Mucosa of descending colon (tissue), 3 donors: ENCODE measurements at regions not wholly inside any gene's neighbourhood (a gene's known extent, or its start where the extent isn't known, plus 50 kb on each side); places are given as distances from the start of the nearest gene placed in this dataset.

Experiments used
- ATAC-seq: fragments of 200-7000 bp; cut with Tn5 transposase; one replicate; pipeline ENCODE4 v1.9.1; 2020; ENCODE audit warnings: mild to moderate bottlenecking, moderate library complexity
- DNase-seq, 3 donors: peaks; one replicate each; pipeline ENCODE4 v3.0.0-alpha.2; 2020
- H3K36me3 ChIP-seq: fragments of 200-600 bp; one replicate; pipeline ENCODE4 v1.8.0; 2021; ENCODE audit warnings: low read depth, mild to moderate bottlenecking
- H3K4me1 ChIP-seq: fragments of 200-600 bp; one replicate; pipeline ENCODE4 v1.8.0; 2021; ENCODE audit warnings: low read depth, mild to moderate bottlenecking
- H3K4me3 ChIP-seq: fragments of 200-600 bp; one replicate; pipeline ENCODE4 v1.8.0; 2021; ENCODE audit warnings: mild to moderate bottlenecking
- H3K9me3 ChIP-seq: fragments of 200-600 bp; one replicate; pipeline ENCODE4 v1.8.0; 2021; ENCODE audit warnings: mild to moderate bottlenecking
- CTCF ChIP-seq: fragments of 200-600 bp; IDR thresholded peaks from one replicate; pipeline ENCODE4 v1.8.0; 2022; ENCODE audit warnings: antibody characterized with exemption, mild to moderate bottlenecking
- intact Hi-C, 2 donors: fragments of 100-400 bp; cut with DNase I in 1 of 2; cut with micrococcal nuclease in 1 of 2; formaldehyde crosslinking; loops; one replicate each; pipeline versions ENCODE4 v1.11.0 to v1.11.1; 2022; cut with DNase I, micrococcal nuclease
- donor health status: DM: no; HTN: no; CAD: no; lungs with moderate emphysema.
- donor health status: DM: no; HTN: no; CAD: no.
- donor health status: DM: no; HTN: yes; CAD: no.

- TF ChIP-seq CTCF: no peak
- no peak for DNase-seq
- Histone ChIP-seq H3K4me3 (no peak overlapping the region), H3K9me3 (peaks cover 13% of the 10 kb centered on the region), H3K4me1 (no peaks in the 10 kb centered on the region), H3K36me3 (no peaks in the 10 kb centered on the region)
- intact Hi-C loops: no loop called here
- no peak for ATAC-seq
These were observed 186.8 kb upstream of the LRATD1 start for GRCh38 chr2:14445670-14446069.

- no peaks in the 10 kb centered on the region for H3K4me1 ChIP-seq
- no peak for TF ChIP-seq CTCF
- H3K36me3 ChIP-seq: no peaks in the 10 kb centered on the region
- peaks cover 13% of the 10 kb centered on the region for H3K9me3 ChIP-seq
- H3K4me3 ChIP-seq: no peak overlapping the region
- intact Hi-C loops: no loop called here
- DNase-seq (no peak), ATAC-seq (no peak)
These were observed 184.2 kb upstream of the LRATD1 start for GRCh38 chr2:14448340-14448739.

GRCh38 chr2:14451312-14451711, 181.2 kb upstream of the LRATD1 start:
- no peak for DNase-seq
- Histone ChIP-seq H3K4me1 (no peaks in the 10 kb centered on the region), H3K9me3 (no peaks in the 10 kb centered on the region), H3K4me3 (no peak overlapping the region), H3K36me3 (no peaks in the 10 kb centered on the region)
- no peak for TF ChIP-seq CTCF
- intact Hi-C loops: no loop called here
- ATAC-seq: no peak

GRCh38 chr2:14454202-14454601, 178.3 kb upstream of the LRATD1 start:
- ATAC-seq: peak; percentile 30
- no peaks in the 10 kb centered on the region for H3K36me3 ChIP-seq
- TF ChIP-seq CTCF: no peak
- no peak for DNase-seq
- intact Hi-C loops: no loop called here
- H3K4me3 ChIP-seq: no peak overlapping the region
- H3K4me1 ChIP-seq: no peaks in the 10 kb centered on the region
- H3K9me3 ChIP-seq: no peaks in the 10 kb centered on the region

- Histone ChIP-seq H3K36me3 (no peaks in the 10 kb centered on the region), H3K4me1 (no peaks in the 10 kb centered on the region), H3K9me3 (no peaks in the 10 kb centered on the region), H3K4me3 (no peak overlapping the region)
- ATAC-seq (peak; percentile 60), DNase-seq (no peak)
- TF ChIP-seq CTCF: no peak
- intact Hi-C loops: no loop called here
These were observed 172.7 kb upstream of the LRATD1 start for GRCh38 chr2:14459786-14460325.

GRCh38 chr2:14475994-14476393, 156.5 kb upstream of the LRATD1 start:
- no peak overlapping the region for H3K4me3 ChIP-seq
- H3K36me3 ChIP-seq: no peaks in the 10 kb centered on the region
- no peak for ATAC-seq
- DNase-seq: no peak
- no peaks in the 10 kb centered on the region for H3K4me1 ChIP-seq
- no peaks in the 10 kb centered on the region for H3K9me3 ChIP-seq
- no peak for TF ChIP-seq CTCF
- intact Hi-C loops: no loop called here
